Gastrocnemius medialis (tissue), 4 donors: ENCODE measurements at regions not wholly inside any gene's neighbourhood (a gene's known extent, or its start where the extent isn't known, plus 50 kb on each side); places are given as distances from the start of the nearest gene placed in this dataset.

Source experiments
- ATAC-seq, 2 donors: fragments of 150-250 bp; one replicate each; pipeline ENCODE4 v1.9.1; 2016
- DNase-seq, 2 donors: peaks; one replicate each; pipeline ENCODE4 v3.0.0-alpha.2; 2019
- H3K27ac ChIP-seq, 4 donors: fragments of 200-600 bp; sonication (generic); 1 replicate in 1 of 4; 2 replicates in 3 of 4; pipeline ENCODE4 v1.5.1; 2016 to 2018; ENCODE audit warnings: mild to moderate bottlenecking in 2 of 4, moderate library complexity in 1 of 4
- H3K27me3 ChIP-seq, 3 donors: fragments of 200-600 bp; sonication (generic) in 2 of 3; 1 replicate in 1 of 3; 2 replicates in 2 of 3; pipeline versions ENCODE4 v1.5.1 to v1.6.0; 2016 to 2019; ENCODE audit warnings: mild to moderate bottlenecking in 1 of 3, moderate library complexity in 1 of 3
- H3K36me3 ChIP-seq, 2 donors: fragments of 200-600 bp; sonication (generic) in 1 of 2; one replicate each; pipeline ENCODE4 v1.5.1; 2017 to 2018
- H3K4me1 ChIP-seq, 2 donors: fragments of 200-600 bp; sonication (generic) in 1 of 2; one replicate each; pipeline ENCODE4 v1.5.1; 2016 to 2017; ENCODE audit warnings: mild to moderate bottlenecking in 2 of 2
- H3K4me3 ChIP-seq, 4 donors: fragments of 200-600 bp; sonication (generic) in 3 of 4; 1 replicate in 1 of 4; 2 replicates in 3 of 4; pipeline ENCODE4 v1.5.1; 2016 to 2019; ENCODE audit warnings: mild to moderate bottlenecking in 2 of 4
- H3K9me3 ChIP-seq, 3 donors: fragments of 200-600 bp; sonication (generic) in 2 of 3; 1 replicate in 1 of 3; 2 replicates in 2 of 3; pipeline ENCODE4 v1.5.1; 2016 to 2019
- CTCF ChIP-seq, 5 experiments: fragments of 450-650 bp in 3 of 5; fragments of 200-600 bp in 2 of 5; sonication (generic) in 2 of 5; IDR thresholded peaks in 4 of 5; conservative IDR thresholded peaks in 1 of 5; 1 replicate in 4 of 5; 2 replicates in 1 of 5; pipeline ENCODE4 v1.5.1; 2016 to 2019; ENCODE audit warnings: antibody characterized with exemption in 5 of 5, mild to moderate bottlenecking in 3 of 5, moderate library complexity in 3 of 5
- POLR2A ChIP-seq, 2 donors: fragments of 450-650 bp; IDR thresholded peaks; one replicate each; pipeline ENCODE4 v1.6.1; 2017; ENCODE audit warnings: antibody characterized with exemption in 2 of 2, mild to moderate bottlenecking in 2 of 2, moderate library complexity in 2 of 2
- in situ Hi-C, 4 donors: fragments of 200-750 bp; cut with MboI; loops; one replicate each; pipeline versions ENCODE4 v1.15.0 to v1.8.0; 2017; ENCODE audit warnings: low sequenced_read_pairs in 4 of 4
- intact Hi-C: fragments of 100-400 bp; cut with DNase I; formaldehyde crosslinking; loops from one replicate; pipeline ENCODE4 v1.15.1; 2023; ENCODE audit warnings: low total_unique reads

GRCh38 chr2:17249249-17249648 lies 269.0 kb downstream of the RAD51AP2 start:
- no peaks in the 10 kb centered on the region for H3K27me3 ChIP-seq
- no peak overlapping the region for H3K4me3 ChIP-seq
- in situ Hi-C loops (no loop called here), intact Hi-C loops (no loop called here)
- ATAC-seq: no peak
- TF ChIP-seq POLR2A (IDR thresholded peaks at IDR 0.05): no peak
- TF ChIP-seq CTCF (IDR thresholded peaks at IDR 0.05 in 4 of 5, conservative IDR thresholded peaks at IDR 0.05 in 1 of 5): no peak
- H3K9me3 ChIP-seq: no peaks in the 10 kb centered on the region
- no peak overlapping the region for H3K27ac ChIP-seq
- DNase-seq: no peak
- H3K4me1 ChIP-seq: no peaks in the 10 kb centered on the region
- no peaks in the 10 kb centered on the region for H3K36me3 ChIP-seq

GRCh38 chr2:17245906-17246305 lies 272.3 kb downstream of the RAD51AP2 start:
- Histone ChIP-seq H3K9me3 (no peaks in the 10 kb centered on the region), H3K4me3 (no peak overlapping the region), H3K4me1 (no peaks in the 10 kb centered on the region), H3K27me3 (no peaks in the 10 kb centered on the region), H3K36me3 (no peaks in the 10 kb centered on the region), H3K27ac (no peak overlapping the region)
- DNase-seq (no peak), ATAC-seq (no peak)
- no peak for TF ChIP-seq CTCF (IDR thresholded peaks at IDR 0.05 in 4 of 5, conservative IDR thresholded peaks at IDR 0.05 in 1 of 5)
- no peak for TF ChIP-seq POLR2A (IDR thresholded peaks at IDR 0.05)
- intact Hi-C loops: no loop called here
- in situ Hi-C loops: no loop called here

GRCh38 chr2:17242813-17243485 lies 275.3 kb downstream of the RAD51AP2 start:
- intact Hi-C loops: no loop called here

GRCh38 chr2:17239550-17239949 lies 278.7 kb downstream of the RAD51AP2 start:
- Histone ChIP-seq H3K9me3 (no peaks in the 10 kb centered on the region), H3K4me1 (no peaks in the 10 kb centered on the region), H3K4me3 (no peak overlapping the region), H3K27ac (no peak overlapping the region), H3K36me3 (no peaks in the 10 kb centered on the region), H3K27me3 (no peaks in the 10 kb centered on the region)
- TF ChIP-seq CTCF (IDR thresholded peaks at IDR 0.05 in 4 of 5, conservative IDR thresholded peaks at IDR 0.05 in 1 of 5): no peak
- TF ChIP-seq POLR2A (IDR thresholded peaks at IDR 0.05): no peak
- in situ Hi-C loops (no loop called here), intact Hi-C loops (no loop called here)
- ATAC-seq (no peak), DNase-seq (no peak)

More at GRCh38 chr2:17242813-17243485, 275.3 kb downstream of the RAD51AP2 start:
- H3K4me3 ChIP-seq: no peak overlapping the region
- H3K4me1 ChIP-seq: no peaks in the 10 kb centered on the region
- H3K27ac ChIP-seq: no peak overlapping the region
- DNase-seq (no peak), ATAC-seq (no peak)
- TF ChIP-seq POLR2A (IDR thresholded peaks at IDR 0.05) (no peak), CTCF (IDR thresholded peaks at IDR 0.05 in 4 of 5, conservative IDR thresholded peaks at IDR 0.05 in 1 of 5) (no peak)
- no peaks in the 10 kb centered on the region for H3K9me3 ChIP-seq
- H3K27me3 ChIP-seq: no peaks in the 10 kb centered on the region
- no peaks in the 10 kb centered on the region for H3K36me3 ChIP-seq
- in situ Hi-C loops: no loop called here

GRCh38 chr2:17235167-17235566 lies 283.1 kb downstream of the RAD51AP2 start:
- Histone ChIP-seq H3K4me1 (no peaks in the 10 kb centered on the region), H3K36me3 (no peaks in the 10 kb centered on the region), H3K9me3 (no peaks in the 10 kb centered on the region), H3K27ac (no peak overlapping the region), H3K4me3 (no peak overlapping the region), H3K27me3 (no peaks in the 10 kb centered on the region)
- intact Hi-C loops (no loop called here), in situ Hi-C loops (no loop called here)
- TF ChIP-seq CTCF (IDR thresholded peaks at IDR 0.05 in 4 of 5, conservative IDR thresholded peaks at IDR 0.05 in 1 of 5) (no peak), POLR2A (IDR thresholded peaks at IDR 0.05) (no peak)
- ATAC-seq (no peak), DNase-seq (no peak)
